Stimulated activated naive CD8-positive, alpha-beta T cell treated with anti-CD3 and anti-CD28 coated beads, Interleukin-15, Interleukin-2, amounts not matched to agents 100 ng/mL and 50 ng/mL, for 24 hours (primary cell): ENCODE measurements at regions not wholly inside any gene's neighbourhood (a gene's known extent, or its start where the extent isn't known, plus 50 kb on each side); places are given as distances from the start of the nearest gene placed in this dataset.

ENCODE experiments used
- H3K27ac Mint-ChIP-seq: one replicate; pipeline ENCODE4 v1.8.0; 2021; ENCODE audit warnings: mild to moderate bottlenecking, mixed read lengths
- H3K27me3 Mint-ChIP-seq: one replicate; pipeline ENCODE4 v1.8.0; 2021; ENCODE audit warnings: mixed read lengths
- H3K36me3 Mint-ChIP-seq: one replicate; pipeline ENCODE4 v1.8.0; 2021; ENCODE audit warnings: low read depth, mixed read lengths
- H3K4me1 Mint-ChIP-seq: one replicate; pipeline ENCODE4 v1.8.0; 2021; ENCODE audit warnings: low read depth, mixed read lengths
- H3K4me3 Mint-ChIP-seq: one replicate; pipeline ENCODE4 v1.8.0; 2021; ENCODE audit warnings: mild to moderate bottlenecking, mixed read lengths
- H3K9me3 Mint-ChIP-seq: one replicate; pipeline ENCODE4 v1.8.0; 2021; ENCODE audit warnings: mixed read lengths

GRCh38 chr5:116769470-116769869 is 194.8 kb upstream of the SEMA6A start:
- Mint-ChIP-seq H3K36me3 (no peaks in the 10 kb centered on the region), H3K27ac (no peak overlapping the region), H3K27me3 (no peaks in the 10 kb centered on the region), H3K4me1 (no peaks in the 10 kb centered on the region), H3K9me3 (no peaks in the 10 kb centered on the region), H3K4me3 (no peak overlapping the region)

- no peaks in the 10 kb centered on the region for H3K27me3 Mint-ChIP-seq
- H3K4me1 Mint-ChIP-seq: no peaks in the 10 kb centered on the region
- no peaks in the 10 kb centered on the region for H3K36me3 Mint-ChIP-seq
- H3K9me3 Mint-ChIP-seq: no peaks in the 10 kb centered on the region
- no peak overlapping the region for H3K4me3 Mint-ChIP-seq
- no peak overlapping the region for H3K27ac Mint-ChIP-seq
Observed at GRCh38 chr5:116766470-116766947, 191.9 kb upstream of the SEMA6A start.

- Mint-ChIP-seq H3K9me3 (no peaks in the 10 kb centered on the region), H3K36me3 (no peaks in the 10 kb centered on the region), H3K27ac (no peak overlapping the region), H3K4me1 (no peaks in the 10 kb centered on the region), H3K27me3 (no peaks in the 10 kb centered on the region), H3K4me3 (no peak overlapping the region)
Observed at GRCh38 chr5:116765441-116765840, 190.8 kb upstream of the SEMA6A start.

GRCh38 chr5:116764941-116765340 is 190.3 kb upstream of the SEMA6A start:
- H3K4me3 Mint-ChIP-seq: no peak overlapping the region
- no peaks in the 10 kb centered on the region for H3K9me3 Mint-ChIP-seq
- no peaks in the 10 kb centered on the region for H3K36me3 Mint-ChIP-seq
- H3K27me3 Mint-ChIP-seq: no peaks in the 10 kb centered on the region
- H3K27ac Mint-ChIP-seq: no peak overlapping the region
- no peaks in the 10 kb centered on the region for H3K4me1 Mint-ChIP-seq

GRCh38 chr5:116763987-116764866 is 189.6 kb upstream of the SEMA6A start:
- Mint-ChIP-seq H3K4me3 (no peak overlapping the region), H3K4me1 (no peaks in the 10 kb centered on the region), H3K36me3 (no peaks in the 10 kb centered on the region), H3K27ac (no peak overlapping the region), H3K27me3 (no peaks in the 10 kb centered on the region), H3K9me3 (no peaks in the 10 kb centered on the region)

GRCh38 chr5:116759860-116760640 is 185.4 kb upstream of the SEMA6A start:
- H3K27ac Mint-ChIP-seq: no peak overlapping the region

GRCh38 chr5:116757326-116757725 is 182.7 kb upstream of the SEMA6A start:
- no peaks in the 10 kb centered on the region for H3K9me3 Mint-ChIP-seq
- H3K27ac Mint-ChIP-seq: no peak overlapping the region
- no peaks in the 10 kb centered on the region for H3K4me1 Mint-ChIP-seq
- no peaks in the 10 kb centered on the region for H3K36me3 Mint-ChIP-seq
- H3K4me3 Mint-ChIP-seq: no peak overlapping the region
- peaks cover 4% of the 10 kb centered on the region for H3K27me3 Mint-ChIP-seq

More at GRCh38 chr5:116759860-116760640, 185.4 kb upstream of the SEMA6A start:
- H3K4me1 Mint-ChIP-seq: no peaks in the 10 kb centered on the region
- H3K4me3 Mint-ChIP-seq: no peak overlapping the region
- no peaks in the 10 kb centered on the region for H3K36me3 Mint-ChIP-seq
- no peaks in the 10 kb centered on the region for H3K9me3 Mint-ChIP-seq
- peaks cover 4% of the 10 kb centered on the region for H3K27me3 Mint-ChIP-seq

GRCh38 chr5:116756531-116756930 is 181.9 kb upstream of the SEMA6A start:
- Mint-ChIP-seq H3K36me3 (no peaks in the 10 kb centered on the region), H3K4me3 (no peak overlapping the region), H3K27me3 (peaks cover 4% of the 10 kb centered on the region), H3K27ac (no peak overlapping the region), H3K4me1 (no peaks in the 10 kb centered on the region), H3K9me3 (no peaks in the 10 kb centered on the region)

GRCh38 chr5:116754556-116754955 is 179.9 kb upstream of the SEMA6A start:
- H3K4me3 Mint-ChIP-seq: no peak overlapping the region
- H3K36me3 Mint-ChIP-seq: no peaks in the 10 kb centered on the region
- peaks cover 4% of the 10 kb centered on the region for H3K27me3 Mint-ChIP-seq
- H3K27ac Mint-ChIP-seq: no peak overlapping the region
- no peaks in the 10 kb centered on the region for H3K4me1 Mint-ChIP-seq
- H3K9me3 Mint-ChIP-seq: no peaks in the 10 kb centered on the region

GRCh38 chr5:116751684-116752083 is 177.1 kb upstream of the SEMA6A start:
- no peaks in the 10 kb centered on the region for H3K9me3 Mint-ChIP-seq
- H3K36me3 Mint-ChIP-seq: no peaks in the 10 kb centered on the region
- no peak overlapping the region for H3K4me3 Mint-ChIP-seq
- no peaks in the 10 kb centered on the region for H3K4me1 Mint-ChIP-seq
- no peak overlapping the region for H3K27ac Mint-ChIP-seq
- H3K27me3 Mint-ChIP-seq: no peaks in the 10 kb centered on the region

GRCh38 chr5:116750631-116751580 is 176.3 kb upstream of the SEMA6A start:
- Mint-ChIP-seq H3K27ac (no peak overlapping the region), H3K4me1 (no peaks in the 10 kb centered on the region), H3K36me3 (no peaks in the 10 kb centered on the region), H3K27me3 (no peaks in the 10 kb centered on the region), H3K9me3 (no peaks in the 10 kb centered on the region), H3K4me3 (no peak overlapping the region)

- Mint-ChIP-seq H3K36me3 (no peaks in the 10 kb centered on the region), H3K4me3 (no peak overlapping the region), H3K27me3 (no peaks in the 10 kb centered on the region), H3K9me3 (peaks cover 12% of the 10 kb centered on the region), H3K4me1 (no peaks in the 10 kb centered on the region), H3K27ac (no peak overlapping the region)
Observed at GRCh38 chr5:116747881-116748280, 173.3 kb upstream of the SEMA6A start.

GRCh38 chr5:116746668-116747067 is 172.0 kb upstream of the SEMA6A start:
- no peak overlapping the region for H3K27ac Mint-ChIP-seq
- no peaks in the 10 kb centered on the region for H3K27me3 Mint-ChIP-seq
- no peaks in the 10 kb centered on the region for H3K36me3 Mint-ChIP-seq
- no peaks in the 10 kb centered on the region for H3K4me1 Mint-ChIP-seq
- peaks cover 12% of the 10 kb centered on the region for H3K9me3 Mint-ChIP-seq
- H3K4me3 Mint-ChIP-seq: no peak overlapping the region

- Mint-ChIP-seq H3K27ac (no peak overlapping the region), H3K27me3 (peaks cover 6% of the 10 kb centered on the region), H3K4me3 (no peak overlapping the region), H3K9me3 (peaks cover 12% of the 10 kb centered on the region), H3K4me1 (no peaks in the 10 kb centered on the region), H3K36me3 (no peaks in the 10 kb centered on the region)
Observed at GRCh38 chr5:116740771-116741170, 166.1 kb upstream of the SEMA6A start.
